OCI-LY1 (cell line): ENCODE measurements at regions not wholly inside any gene's neighbourhood (a gene's known extent, or its start where the extent isn't known, plus 50 kb on each side); places are given as distances from the start of the nearest gene placed in this dataset.

ENCODE experiments used
- H2AFZ ChIP-seq: fragments of 200-600 bp; sonication (generic), shearing (Covaris generic); 2 replicates; pipeline ENCODE4 v1.6.0; 2014; ENCODE audit warnings: antibody characterized with exemption, mild to moderate bottlenecking, low read length
- H3F3A ChIP-seq: fragments of 200-600 bp; sonication (generic), shearing (Covaris generic); 2 replicates; pipeline ENCODE4 v1.6.0; 2014; ENCODE audit warnings: mild to moderate bottlenecking, antibody characterized with exemption, low read length, moderate library complexity; ENCODE audit not compliant: insufficient read depth
- H3K27ac ChIP-seq: fragments of 200-600 bp; sonication (generic); 2 replicates; pipeline ENCODE4 v1.5.1; 2014; ENCODE audit warnings: low read length, mixed run types, mild to moderate bottlenecking, low read depth; ENCODE audit not compliant: poor library complexity, severe bottlenecking
- H3K27me3 ChIP-seq: fragments of 200-600 bp; sonication (generic); 2 replicates; pipeline ENCODE4 v1.6.0; 2014; ENCODE audit warnings: antibody characterized with exemption, mild to moderate bottlenecking, low read length, moderate library complexity; ENCODE audit not compliant: insufficient read depth
- H3K36me3 ChIP-seq: fragments of 200-600 bp; sonication (generic); 2 replicates; pipeline ENCODE4 v1.6.1; 2014; ENCODE audit warnings: mild to moderate bottlenecking, antibody characterized with exemption, low read length, moderate library complexity, mixed read lengths; ENCODE audit not compliant: insufficient read depth
- H3K4me1 ChIP-seq: fragments of 200-600 bp; sonication (generic); 2 replicates; pipeline ENCODE4 v1.5.1; 2014; ENCODE audit warnings: mild to moderate bottlenecking, low read length, moderate library complexity; ENCODE audit not compliant: insufficient read depth, severe bottlenecking
- H3K4me2 ChIP-seq: fragments of 200-600 bp; sonication (generic), shearing (Covaris generic); 2 replicates; pipeline ENCODE4 v1.6.1; 2014; ENCODE audit warnings: low read length
- H3K4me3 ChIP-seq: fragments of 200-600 bp; sonication (generic); 2 replicates; pipeline ENCODE4 v1.5.1; 2014; ENCODE audit warnings: low read length, low read depth, mild to moderate bottlenecking, mixed read lengths; ENCODE audit not compliant: poor library complexity, severe bottlenecking
- H3K79me2 ChIP-seq: fragments of 200-600 bp; shearing (Covaris generic); 2 replicates; pipeline ENCODE4 v1.6.1; 2016; ENCODE audit warnings: mixed run types, low read length, mixed read lengths; ENCODE audit not compliant: insufficient read depth
- H3K9ac ChIP-seq: fragments of 200-600 bp; sonication (generic), shearing (Covaris generic); 2 replicates; pipeline ENCODE4 v1.6.1; 2014; ENCODE audit warnings: mild to moderate bottlenecking, low read length, mixed read lengths
- H3K9me2 ChIP-seq: fragments of 200-600 bp; sonication (generic), shearing (Covaris generic); 2 replicates; pipeline ENCODE4 v1.6.1; 2014; ENCODE audit warnings: low read depth, mild to moderate bottlenecking, low read length, mixed read lengths
- H3K9me3 ChIP-seq: fragments of 200-600 bp; shearing (Covaris generic); 2 replicates; pipeline ENCODE4 v1.6.1; 2014; ENCODE audit warnings: low read length, mixed read lengths
- H4K20me1 ChIP-seq: fragments of 200-600 bp; sonication (generic), shearing (Covaris generic); 2 replicates; pipeline ENCODE4 v1.6.0; 2016; ENCODE audit warnings: mild to moderate bottlenecking, low read length; ENCODE audit not compliant: insufficient read depth
- EZH2 ChIP-seq: fragments of 200-600 bp; sonication (generic), shearing (Covaris generic); IDR thresholded peaks from 2 replicates; pipeline ENCODE4 v1.8.0; 2017; ENCODE audit warnings: borderline replicate concordance, mixed run types, mild to moderate bottlenecking, antibody characterized with exemption, low read length, moderate library complexity, mixed read lengths
- TF ChIP-seq, protein P1 (sequence below): fragments of 200-600 bp; sonication (generic), shearing (Covaris generic); IDR thresholded peaks from 2 replicates; pipeline ENCODE4 v1.5.1; 2017; ENCODE audit warnings: mild to moderate bottlenecking, antibody characterized with exemption, low read length, moderate library complexity, mixed read lengths

DNA sequence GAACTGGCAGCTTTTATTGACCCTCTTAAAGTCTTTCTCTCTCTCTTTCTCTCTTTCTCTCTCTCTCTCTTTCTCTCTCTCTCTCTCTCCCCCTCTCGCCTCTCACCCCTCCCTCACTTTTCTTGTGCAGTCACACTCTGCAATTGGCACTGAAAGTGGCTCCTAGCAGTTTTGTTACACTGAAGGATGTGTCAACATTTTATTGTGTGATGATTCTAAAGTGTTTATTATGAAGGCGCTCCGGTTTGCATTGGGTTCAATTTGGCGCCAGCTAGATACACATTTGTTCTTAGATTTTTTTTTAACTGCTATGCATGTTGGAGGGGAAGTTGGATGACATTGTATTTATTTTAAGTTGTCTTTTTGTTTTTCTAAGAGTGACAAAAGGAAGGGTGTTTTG, 64.0 kb upstream of the CHRM3 start:
- no peaks in the 10 kb centered on the region for H3K27me3 ChIP-seq
- no peaks in the 10 kb centered on the region for H4K20me1 ChIP-seq
- H3K9ac ChIP-seq, result no peak overlapping the region
- TF ChIP-seq EZH2, result no peak
- TF ChIP-seq, protein P1, sequence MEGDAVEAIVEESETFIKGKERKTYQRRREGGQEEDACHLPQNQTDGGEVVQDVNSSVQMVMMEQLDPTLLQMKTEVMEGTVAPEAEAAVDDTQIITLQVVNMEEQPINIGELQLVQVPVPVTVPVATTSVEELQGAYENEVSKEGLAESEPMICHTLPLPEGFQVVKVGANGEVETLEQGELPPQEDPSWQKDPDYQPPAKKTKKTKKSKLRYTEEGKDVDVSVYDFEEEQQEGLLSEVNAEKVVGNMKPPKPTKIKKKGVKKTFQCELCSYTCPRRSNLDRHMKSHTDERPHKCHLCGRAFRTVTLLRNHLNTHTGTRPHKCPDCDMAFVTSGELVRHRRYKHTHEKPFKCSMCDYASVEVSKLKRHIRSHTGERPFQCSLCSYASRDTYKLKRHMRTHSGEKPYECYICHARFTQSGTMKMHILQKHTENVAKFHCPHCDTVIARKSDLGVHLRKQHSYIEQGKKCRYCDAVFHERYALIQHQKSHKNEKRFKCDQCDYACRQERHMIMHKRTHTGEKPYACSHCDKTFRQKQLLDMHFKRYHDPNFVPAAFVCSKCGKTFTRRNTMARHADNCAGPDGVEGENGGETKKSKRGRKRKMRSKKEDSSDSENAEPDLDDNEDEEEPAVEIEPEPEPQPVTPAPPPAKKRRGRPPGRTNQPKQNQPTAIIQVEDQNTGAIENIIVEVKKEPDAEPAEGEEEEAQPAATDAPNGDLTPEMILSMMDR, result no peak
- H3K4me3 ChIP-seq, result no peak overlapping the region
- no peak overlapping the region for H2AFZ ChIP-seq
- H3K36me3 ChIP-seq, result no peaks in the 10 kb centered on the region
- H3K4me2 ChIP-seq, result no peak overlapping the region
- no peaks in the 10 kb centered on the region for H3K4me1 ChIP-seq
- no peaks in the 10 kb centered on the region for H3F3A ChIP-seq
- no peaks in the 10 kb centered on the region for H3K9me3 ChIP-seq
- H3K27ac ChIP-seq, result no peak overlapping the region
- H3K79me2 ChIP-seq, result no peaks in the 10 kb centered on the region
- no peaks in the 10 kb centered on the region for H3K9me2 ChIP-seq

DNA sequence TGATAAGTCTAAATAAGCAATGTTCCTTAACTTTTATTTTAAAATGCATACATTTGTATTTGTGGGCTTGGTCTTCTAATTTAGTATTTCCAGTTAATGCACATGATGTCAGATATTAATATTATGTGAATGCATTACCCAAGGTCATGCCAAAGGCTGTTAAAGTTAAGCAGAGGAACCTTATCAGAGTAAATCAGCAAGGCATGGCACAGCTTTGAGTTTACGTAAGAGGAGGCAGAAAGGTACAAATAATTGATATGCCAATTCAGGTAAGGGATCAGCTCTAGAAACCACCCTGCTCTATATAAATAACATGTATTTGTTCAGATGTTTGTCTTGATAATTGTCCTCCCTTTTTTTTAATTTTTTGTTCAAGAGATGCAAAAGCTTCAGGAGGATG, 64.5 kb upstream of the CHRM3 start:
- Histone ChIP-seq H3K27me3 (no peaks in the 10 kb centered on the region), H3K27ac (no peak overlapping the region), H3K4me1 (no peaks in the 10 kb centered on the region), H3K9me3 (no peaks in the 10 kb centered on the region), H3K9me2 (no peaks in the 10 kb centered on the region), H3K4me3 (no peak overlapping the region), H4K20me1 (no peaks in the 10 kb centered on the region), H2AFZ (no peak overlapping the region), H3K9ac (no peak overlapping the region), H3K36me3 (no peaks in the 10 kb centered on the region), H3F3A (no peaks in the 10 kb centered on the region), H3K79me2 (no peaks in the 10 kb centered on the region), H3K4me2 (no peak overlapping the region)
- TF ChIP-seq, protein P1, result no peak
- TF ChIP-seq EZH2, result no peak

DNA sequence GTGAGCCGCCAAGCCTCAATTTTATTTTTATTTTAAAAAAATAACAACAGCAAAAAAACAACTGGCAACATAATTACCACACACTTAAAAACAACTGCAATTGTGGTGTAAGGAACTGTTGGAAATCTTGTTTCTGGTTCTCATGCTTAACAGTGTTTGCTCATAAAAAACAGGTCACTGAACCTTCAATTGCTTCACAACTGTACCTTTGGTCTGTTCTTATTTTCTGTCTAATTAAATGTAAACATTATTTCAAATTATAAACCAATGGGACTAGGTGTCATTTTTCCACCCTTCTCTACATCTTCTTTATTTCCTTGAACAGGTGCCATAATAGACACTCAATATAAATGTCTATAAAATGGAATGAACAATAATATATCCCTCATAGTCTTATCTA, 68.4 kb upstream of the CHRM3 start:
- no peaks in the 10 kb centered on the region for H3F3A ChIP-seq
- no peak overlapping the region for H3K4me3 ChIP-seq
- no peak overlapping the region for H3K9ac ChIP-seq
- H4K20me1 ChIP-seq, result no peaks in the 10 kb centered on the region
- no peaks in the 10 kb centered on the region for H3K9me2 ChIP-seq
- TF ChIP-seq, protein P1, result no peak
- TF ChIP-seq EZH2, result no peak
- H3K79me2 ChIP-seq, result no peaks in the 10 kb centered on the region
- no peak overlapping the region for H3K4me2 ChIP-seq
- H3K4me1 ChIP-seq, result no peaks in the 10 kb centered on the region
- no peaks in the 10 kb centered on the region for H3K27me3 ChIP-seq
- H3K27ac ChIP-seq, result no peak overlapping the region
- H3K9me3 ChIP-seq, result no peaks in the 10 kb centered on the region
- H2AFZ ChIP-seq, result no peak overlapping the region
- no peaks in the 10 kb centered on the region for H3K36me3 ChIP-seq
